Inflammatory macrophage (primary cell): ENCODE measurements at regions not wholly inside any gene's neighbourhood (a gene's known extent, or its start where the extent isn't known, plus 50 kb on each side); places are given as distances from the start of the nearest gene placed in this dataset.

Source experiments
- DNase-seq, 2 donors: peaks; one replicate each; pipeline ENCODE4 v3.0.0-alpha.2; 2020 to 2022

DNA sequence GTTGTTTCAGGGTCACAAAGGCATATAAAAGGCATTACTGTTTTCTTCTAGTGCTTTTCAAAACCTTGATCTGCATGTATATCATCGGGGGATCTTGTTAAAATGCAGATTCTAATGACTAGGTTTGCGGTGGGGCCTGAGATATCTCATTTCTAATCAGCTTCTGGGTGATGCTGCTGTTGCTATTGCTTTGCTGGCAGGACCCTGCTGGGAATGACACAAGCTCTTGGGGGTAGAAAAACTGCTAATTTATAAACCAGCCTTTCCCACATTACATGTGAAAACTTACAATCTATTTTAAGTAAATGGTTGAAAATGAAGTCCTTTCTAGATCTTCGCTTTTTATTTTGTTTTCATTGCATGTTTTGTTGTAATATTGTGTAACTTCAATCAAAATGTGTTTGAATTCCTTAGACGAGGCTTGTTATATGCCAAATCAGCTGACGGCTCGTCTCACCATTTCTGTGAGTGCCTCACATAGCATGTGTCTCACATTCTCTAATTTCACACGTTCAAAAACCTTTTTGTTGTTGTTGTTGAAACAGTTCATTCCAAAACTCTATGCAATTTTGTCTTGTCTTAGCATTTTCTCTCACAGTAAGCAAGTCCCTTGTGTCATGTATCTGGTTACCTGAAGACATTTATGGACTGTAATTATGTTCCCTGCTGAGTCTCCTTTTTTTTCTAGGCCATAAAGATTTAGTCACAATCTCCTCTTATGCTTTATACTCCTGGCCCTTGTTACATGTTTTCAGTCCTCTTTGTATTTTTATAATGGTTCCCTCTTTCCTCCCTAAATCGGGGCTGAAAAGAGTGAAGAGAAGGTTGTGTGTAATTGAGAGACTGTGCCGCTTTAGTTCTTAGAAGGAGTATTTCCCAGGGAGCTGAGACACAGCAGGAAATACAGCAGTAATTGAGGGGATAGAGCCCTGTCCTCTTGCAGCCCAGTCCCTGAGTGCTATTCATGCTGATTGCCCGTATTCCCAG is 521.0 kb upstream of the SEMA6A start:
- no peak for DNase-seq

DNA sequence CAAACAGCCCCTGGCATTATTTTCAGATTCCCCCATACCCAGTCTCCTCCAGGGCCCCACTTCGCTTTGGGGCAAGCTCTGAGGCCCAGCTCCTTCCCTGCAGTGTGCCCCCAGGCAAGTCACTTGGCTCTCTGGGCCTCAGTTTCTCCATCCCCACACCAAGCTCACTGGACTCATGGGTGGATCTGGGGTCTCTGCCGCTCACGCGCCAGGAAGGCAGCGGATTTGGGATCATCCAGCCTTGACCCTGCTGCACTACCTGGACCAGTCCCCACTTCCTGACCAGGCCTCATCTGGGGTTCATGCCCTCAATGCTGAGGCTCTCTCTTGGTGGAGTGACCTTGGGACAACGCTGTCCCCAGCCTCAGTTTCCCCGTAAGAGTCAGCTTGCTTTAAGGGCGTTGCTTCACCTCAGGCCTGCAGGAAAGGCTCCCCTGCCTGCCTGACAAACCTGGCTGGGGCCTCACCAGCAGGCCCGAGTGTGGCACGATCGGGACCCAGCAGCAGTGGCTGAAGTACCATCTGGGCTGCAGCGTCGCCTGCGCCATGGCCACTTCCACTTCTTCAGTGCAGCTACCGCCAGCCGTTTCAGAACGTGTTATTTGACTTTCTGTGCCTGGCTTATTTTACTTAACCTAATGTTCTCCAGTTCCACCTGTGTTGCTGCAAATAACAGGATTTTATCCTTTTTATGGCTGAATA is 519.6 kb upstream of the SEMA6A start:
- no peak for DNase-seq

DNA sequence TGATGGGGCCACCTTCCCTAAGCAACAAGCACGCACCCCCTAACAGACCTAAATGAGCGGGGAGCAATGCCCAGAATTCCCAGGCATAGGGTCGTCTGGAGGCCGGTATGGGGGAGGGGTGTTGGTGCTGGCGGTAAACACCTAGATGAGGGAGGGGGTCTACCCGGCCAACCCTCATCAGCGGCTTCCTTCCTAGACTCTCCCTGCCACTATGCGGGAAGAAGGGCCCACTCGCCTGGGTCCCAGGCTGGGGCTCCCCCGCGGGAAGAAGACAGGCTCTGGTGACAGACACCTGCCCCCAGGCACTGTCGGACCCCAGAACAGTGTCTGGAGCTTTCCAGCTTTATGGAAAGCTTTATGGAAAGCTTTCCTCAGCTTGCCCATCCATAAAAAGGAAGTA is 519.0 kb upstream of the SEMA6A start:
- DNase-seq, result no peak

- no peak for DNase-seq
Measured at GRCh38 chr5:117089001-117089400, 514.4 kb upstream of the SEMA6A start.

- DNase-seq, result no peak
Measured at GRCh38 chr5:117088176-117088575, 513.6 kb upstream of the SEMA6A start.

DNA sequence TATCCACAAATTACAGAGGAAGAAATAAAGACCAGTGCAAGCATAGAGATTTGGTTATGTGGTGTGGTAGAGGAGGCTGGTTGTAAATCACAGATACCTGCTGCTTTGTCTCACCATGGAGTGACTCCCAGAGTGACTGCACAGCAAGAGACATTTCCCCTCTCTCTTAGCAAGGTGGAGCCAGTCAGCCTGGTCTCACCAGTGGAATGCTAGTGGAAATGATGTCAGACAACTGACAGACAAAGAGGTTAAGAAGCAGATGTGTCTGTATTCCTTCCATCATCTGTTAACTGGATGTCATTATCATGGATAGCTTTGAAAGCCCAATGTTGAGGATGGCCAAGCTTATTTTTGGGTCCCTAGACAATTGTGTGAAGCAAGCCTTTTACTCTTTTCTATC is 509.4 kb upstream of the SEMA6A start:
- no peak for DNase-seq

- DNase-seq, result no peak
Measured at GRCh38 chr5:117082977-117083376, 508.4 kb upstream of the SEMA6A start.

- no peak for DNase-seq
Measured at GRCh38 chr5:117077142-117077541, 502.5 kb upstream of the SEMA6A start.

GRCh38 chr5:117072439-117072838 is 497.8 kb upstream of the SEMA6A start:
- DNase-seq, result no peak

- no peak for DNase-seq
Measured at GRCh38 chr5:117065800-117066199, 491.2 kb upstream of the SEMA6A start.

- no peak for DNase-seq
Measured at GRCh38 chr5:117065161-117065560, 490.5 kb upstream of the SEMA6A start.

GRCh38 chr5:117060099-117060498 is 485.5 kb upstream of the SEMA6A start:
- DNase-seq, result no peak

DNA sequence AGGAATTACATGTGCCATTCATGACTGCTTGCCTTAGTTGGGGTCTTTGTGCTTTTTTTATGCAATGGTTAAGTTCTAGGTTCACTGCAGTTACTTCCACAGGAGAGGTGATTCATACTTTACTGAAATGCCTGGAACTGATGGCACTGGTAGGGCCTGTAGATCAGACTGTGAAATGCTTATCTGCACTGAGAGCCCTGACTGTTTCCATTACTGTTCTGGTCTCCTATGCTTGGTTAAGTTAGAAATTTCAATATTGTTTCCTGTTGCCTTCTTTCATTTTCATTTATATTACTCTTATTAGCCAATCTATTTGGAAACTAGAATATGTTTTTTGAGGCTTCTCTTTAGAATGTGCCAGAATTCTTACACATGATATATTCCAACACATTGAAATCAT is 484.1 kb upstream of the SEMA6A start:
- DNase-seq, result no peak

- no peak for DNase-seq
Measured at GRCh38 chr5:117055517-117055916, 480.9 kb upstream of the SEMA6A start.

- no peak for DNase-seq
Measured at GRCh38 chr5:117054911-117055310, 480.3 kb upstream of the SEMA6A start.

- no peak for DNase-seq
Measured at GRCh38 chr5:117054141-117054540, 479.5 kb upstream of the SEMA6A start.

DNA sequence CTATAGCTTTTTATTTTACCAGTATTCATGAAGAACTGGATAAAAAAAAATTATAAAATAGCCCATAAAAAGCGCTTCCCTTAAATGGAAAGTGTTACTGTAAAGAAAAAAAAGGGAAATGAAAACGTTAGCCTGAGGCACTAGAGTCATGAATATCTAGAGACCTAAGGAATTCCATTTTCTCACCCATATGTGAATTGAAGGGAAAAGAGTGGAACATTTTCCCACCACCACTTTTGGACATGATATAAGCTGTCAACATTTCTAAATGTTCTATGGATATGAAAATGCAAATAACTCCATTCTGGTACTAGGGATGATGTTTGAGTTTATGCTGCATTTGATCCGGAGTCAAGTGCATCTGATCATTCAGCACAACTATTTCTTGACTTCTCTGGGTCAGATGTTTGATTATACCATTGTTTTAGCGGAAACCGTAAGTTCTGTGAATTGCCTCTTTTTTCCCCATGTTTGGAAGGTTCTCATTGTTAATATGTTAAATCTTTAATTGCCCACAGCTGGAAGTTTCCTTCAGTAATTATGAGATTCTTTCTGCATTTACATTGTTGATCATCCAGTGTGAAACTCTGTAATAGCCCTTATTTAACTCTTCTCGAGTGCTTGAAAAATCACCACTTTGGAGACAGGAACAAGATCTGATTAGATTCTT is 467.4 kb upstream of the SEMA6A start:
- DNase-seq, result no peak

- DNase-seq, result no peak
Measured at GRCh38 chr5:117039035-117039434, 464.4 kb upstream of the SEMA6A start.

DNA sequence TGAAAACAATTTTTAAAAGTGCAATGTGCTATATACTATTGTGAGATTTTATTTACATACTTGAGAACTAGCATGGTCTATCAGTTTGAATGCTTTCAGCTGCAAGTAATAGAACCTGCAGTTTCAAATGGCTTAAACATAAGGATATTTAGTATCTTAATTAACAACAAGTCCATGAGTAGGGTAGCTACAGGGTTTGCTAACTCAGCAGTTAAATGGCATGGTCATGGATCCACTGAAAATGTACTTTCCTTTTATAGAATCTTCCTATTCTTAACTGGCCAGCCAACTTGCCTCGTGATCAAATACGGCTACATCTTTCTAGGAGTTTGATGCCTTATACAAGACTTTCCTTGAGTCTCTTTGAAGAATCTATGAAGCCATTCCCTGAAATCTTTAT is 452.8 kb upstream of the SEMA6A start:
- no peak for DNase-seq

- DNase-seq, result no peak
Measured at GRCh38 chr5:117020999-117021398, 446.4 kb upstream of the SEMA6A start.

DNA sequence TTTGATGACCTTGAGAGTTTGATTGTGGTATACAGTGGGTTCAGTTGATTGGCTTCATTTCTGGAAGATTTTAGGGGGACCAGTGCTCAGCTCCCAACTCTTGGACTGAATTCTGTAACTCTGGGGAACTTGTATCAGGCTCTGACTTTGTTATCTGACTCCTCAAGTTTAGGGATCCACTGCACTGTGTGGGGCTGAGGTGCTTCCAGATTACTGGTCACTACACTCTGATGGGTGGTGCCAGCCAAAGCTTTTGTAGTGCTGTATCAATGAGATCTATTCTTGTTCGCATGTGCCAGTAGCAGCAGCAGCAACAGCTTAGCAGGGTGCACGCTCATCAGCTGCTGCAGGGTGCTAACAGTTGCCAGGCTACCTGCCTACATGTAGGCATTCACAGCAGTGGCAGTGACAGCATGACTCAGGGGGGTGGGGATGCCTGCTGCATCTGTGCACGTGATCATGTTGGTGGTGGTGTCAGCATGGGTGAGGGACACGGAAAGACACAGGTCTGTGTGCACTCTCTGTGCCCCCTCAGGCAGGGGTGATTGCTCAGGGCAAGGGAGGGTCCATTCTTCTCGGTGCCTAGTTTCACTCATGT is 438.8 kb upstream of the SEMA6A start:
- no peak for DNase-seq

DNA sequence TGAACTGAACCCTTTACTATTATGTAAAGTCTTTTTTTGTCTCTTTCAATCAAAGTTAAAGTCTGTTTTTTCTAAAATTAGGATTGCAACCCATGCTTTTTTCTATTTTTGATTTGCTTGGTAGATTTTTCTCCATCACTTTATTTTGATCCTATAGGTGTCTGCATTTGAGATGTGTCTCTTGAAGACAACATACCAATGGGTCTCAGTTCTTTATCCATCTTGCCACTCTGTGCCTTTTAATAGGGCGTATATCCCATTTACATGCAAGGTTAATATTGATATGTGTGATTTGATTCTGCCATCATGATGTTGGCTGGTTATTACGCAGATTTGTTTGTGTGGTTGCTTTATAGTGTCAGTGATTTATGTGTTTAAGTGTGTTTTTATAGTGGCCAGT is 436.0 kb upstream of the SEMA6A start:
- DNase-seq, result no peak

DNA sequence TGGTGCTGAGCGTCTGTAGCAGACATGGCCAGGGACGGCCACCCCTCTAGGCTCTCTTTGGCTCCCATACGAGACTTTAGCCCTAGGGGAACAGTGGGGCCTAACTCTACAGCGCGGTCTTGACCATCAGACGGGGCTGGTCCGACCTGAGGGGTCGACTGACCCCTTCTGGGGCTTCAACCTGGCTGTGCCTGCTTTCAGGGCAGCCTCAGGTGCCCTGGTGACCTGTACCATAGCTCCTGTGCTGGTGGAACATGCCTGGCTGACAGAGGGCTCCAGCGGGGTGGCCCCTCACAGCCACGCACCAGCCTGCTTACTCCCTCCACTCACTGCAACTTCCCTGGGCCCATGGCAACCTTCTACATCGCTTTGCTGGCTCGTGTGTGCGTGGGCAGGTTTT is 423.4 kb upstream of the SEMA6A start:
- DNase-seq, result no peak
